Parathyroid adenoma (tissue), 2 donors: ENCODE measurements at regions not wholly inside any gene's neighbourhood (a gene's known extent, or its start where the extent isn't known, plus 50 kb on each side); places are given as distances from the start of the nearest gene placed in this dataset.

Experiments
- H2AFZ ChIP-seq: fragments of 300-600 bp; sonication (generic); one replicate; pipeline ENCODE4 v1.7.0; 2017; ENCODE audit warnings: antibody characterized with exemption, mild to moderate bottlenecking
- H3K27ac ChIP-seq: fragments of 300-600 bp; sonication (generic); one replicate; pipeline ENCODE4 v1.7.0; 2017
- H3K27me3 ChIP-seq: fragments of 300-600 bp; sonication (generic); one replicate; pipeline ENCODE4 v1.7.0; 2017; ENCODE audit warnings: low read length; ENCODE audit not compliant: control insufficient read depth, insufficient read depth
- H3K36me3 ChIP-seq: fragments of 300-600 bp; sonication (generic); one replicate; pipeline ENCODE4 v1.7.0; 2017; ENCODE audit warnings: low read length; ENCODE audit not compliant: control insufficient read depth, insufficient read depth
- H3K4me1 ChIP-seq: fragments of 300-600 bp; sonication (generic); one replicate; pipeline ENCODE4 v1.7.0; 2017; ENCODE audit warnings: control low read depth
- H3K4me2 ChIP-seq: fragments of 300-600 bp; sonication (generic); one replicate; pipeline ENCODE4 v1.7.0; 2017; ENCODE audit warnings: low read length
- H3K4me3 ChIP-seq: fragments of 300-600 bp; sonication (generic); one replicate; pipeline ENCODE4 v1.7.0; 2017; ENCODE audit warnings: low read depth, low read length
- H3K79me2 ChIP-seq: fragments of 300-600 bp; sonication (generic); one replicate; pipeline ENCODE4 v1.7.0; 2017; ENCODE audit warnings: control low read depth
- H3K9ac ChIP-seq: fragments of 300-600 bp; sonication (generic); one replicate; pipeline ENCODE4 v1.7.0; 2017; ENCODE audit warnings: mild to moderate bottlenecking
- H3K9me3 ChIP-seq: fragments of 300-600 bp; sonication (generic); one replicate; pipeline ENCODE4 v1.7.0; 2017; ENCODE audit warnings: low read length; ENCODE audit not compliant: control insufficient read depth
- TF ChIP-seq, protein P1 (sequence below): fragments of 300-600 bp; sonication (generic); IDR thresholded peaks from one replicate; pipeline ENCODE4 v1.7.0; 2017; ENCODE audit warnings: antibody characterized with exemption, mild to moderate bottlenecking
- donor health status: primary hyperparathyroidism.

DNA sequence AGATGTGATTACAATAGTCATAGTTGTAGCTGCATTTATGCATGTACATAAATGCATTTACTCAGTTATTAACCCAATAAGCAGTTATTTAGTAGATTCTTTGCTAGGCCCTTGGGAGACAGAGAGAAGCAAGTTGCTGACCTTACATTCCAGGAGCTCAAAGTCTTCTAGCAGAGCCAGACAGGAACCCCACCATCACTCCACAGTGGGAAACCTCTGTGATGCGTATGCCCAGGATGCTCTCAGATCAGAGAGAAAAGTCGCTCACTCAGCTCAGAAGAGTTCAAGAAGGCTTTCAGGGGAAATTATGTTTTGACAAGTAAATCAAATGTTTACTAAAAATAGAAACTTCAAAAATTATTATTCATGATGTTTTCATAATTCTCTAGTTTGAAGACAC lies 146.3 kb upstream of the EXOC2 start:
- Histone ChIP-seq H3K9me3 (no peaks in the 10 kb centered on the region), H3K9ac (no peak overlapping the region), H3K27ac (no peak overlapping the region), H3K4me2 (no peak overlapping the region), H3K4me1 (no peaks in the 10 kb centered on the region), H3K27me3 (no peaks in the 10 kb centered on the region), H2AFZ (no peak overlapping the region), H3K79me2 (no peaks in the 10 kb centered on the region), H3K4me3 (no peak overlapping the region), H3K36me3 (no peaks in the 10 kb centered on the region)
- TF ChIP-seq, protein P1, sequence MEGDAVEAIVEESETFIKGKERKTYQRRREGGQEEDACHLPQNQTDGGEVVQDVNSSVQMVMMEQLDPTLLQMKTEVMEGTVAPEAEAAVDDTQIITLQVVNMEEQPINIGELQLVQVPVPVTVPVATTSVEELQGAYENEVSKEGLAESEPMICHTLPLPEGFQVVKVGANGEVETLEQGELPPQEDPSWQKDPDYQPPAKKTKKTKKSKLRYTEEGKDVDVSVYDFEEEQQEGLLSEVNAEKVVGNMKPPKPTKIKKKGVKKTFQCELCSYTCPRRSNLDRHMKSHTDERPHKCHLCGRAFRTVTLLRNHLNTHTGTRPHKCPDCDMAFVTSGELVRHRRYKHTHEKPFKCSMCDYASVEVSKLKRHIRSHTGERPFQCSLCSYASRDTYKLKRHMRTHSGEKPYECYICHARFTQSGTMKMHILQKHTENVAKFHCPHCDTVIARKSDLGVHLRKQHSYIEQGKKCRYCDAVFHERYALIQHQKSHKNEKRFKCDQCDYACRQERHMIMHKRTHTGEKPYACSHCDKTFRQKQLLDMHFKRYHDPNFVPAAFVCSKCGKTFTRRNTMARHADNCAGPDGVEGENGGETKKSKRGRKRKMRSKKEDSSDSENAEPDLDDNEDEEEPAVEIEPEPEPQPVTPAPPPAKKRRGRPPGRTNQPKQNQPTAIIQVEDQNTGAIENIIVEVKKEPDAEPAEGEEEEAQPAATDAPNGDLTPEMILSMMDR = no peak

DNA sequence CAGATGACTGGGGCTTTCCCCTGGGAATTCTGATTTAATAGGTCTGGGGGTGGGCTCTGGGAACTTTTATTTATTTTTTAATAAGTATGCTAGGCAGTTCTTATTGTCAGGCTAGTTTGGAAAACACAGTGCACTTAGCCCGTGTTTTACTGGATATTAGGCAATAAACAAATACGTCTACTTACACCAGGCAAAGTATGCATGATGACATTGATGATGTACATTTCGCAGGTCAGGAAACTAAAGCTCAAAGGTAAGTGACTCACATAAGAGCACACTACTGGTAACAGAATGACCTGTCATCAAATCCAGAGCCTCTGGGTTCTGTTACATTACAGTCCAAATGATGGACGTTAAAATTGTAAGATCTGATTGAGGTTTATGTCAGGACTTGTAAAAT lies 144.4 kb upstream of the EXOC2 start:
- Histone ChIP-seq H3K9ac (no peak overlapping the region), H3K79me2 (no peaks in the 10 kb centered on the region), H3K4me1 (no peaks in the 10 kb centered on the region), H3K9me3 (no peaks in the 10 kb centered on the region), H3K4me3 (no peak overlapping the region), H3K36me3 (no peaks in the 10 kb centered on the region), H2AFZ (no peak overlapping the region), H3K27ac (no peak overlapping the region), H3K27me3 (no peaks in the 10 kb centered on the region), H3K4me2 (no peak overlapping the region)
- TF ChIP-seq, protein P1 = no peak

DNA sequence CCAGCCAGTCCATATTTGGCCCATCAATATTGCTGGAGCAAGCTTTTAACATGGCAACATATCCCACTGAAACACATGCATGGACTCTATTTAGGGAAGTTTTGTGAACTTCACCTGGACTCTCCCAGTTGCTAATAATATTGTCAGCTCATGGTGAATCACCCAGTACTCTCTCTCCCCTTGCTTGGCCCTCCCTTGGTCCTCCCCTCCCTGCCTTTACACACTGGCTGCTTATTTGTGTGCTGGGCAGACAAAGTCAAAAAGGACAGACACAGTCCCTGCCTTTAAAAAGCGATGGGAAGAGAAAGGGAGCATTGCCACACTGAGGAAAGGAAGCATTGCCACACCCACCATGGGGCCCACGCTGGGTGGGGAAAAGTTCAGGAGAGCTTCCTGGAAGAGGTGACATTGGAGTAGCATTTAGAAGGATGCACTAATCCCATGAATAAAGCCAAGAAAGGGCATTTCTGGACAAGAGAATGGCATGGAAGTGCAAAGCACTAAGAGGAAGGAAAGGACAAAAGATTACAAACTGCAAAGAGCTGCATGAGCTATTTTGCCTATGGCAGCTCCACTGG lies 143.4 kb upstream of the EXOC2 start:
- Histone ChIP-seq H2AFZ (no peak overlapping the region), H3K27ac (no peak overlapping the region), H3K36me3 (no peaks in the 10 kb centered on the region), H3K4me2 (no peak overlapping the region), H3K27me3 (no peaks in the 10 kb centered on the region), H3K4me1 (no peaks in the 10 kb centered on the region), H3K9me3 (no peaks in the 10 kb centered on the region), H3K79me2 (no peaks in the 10 kb centered on the region), H3K4me3 (no peak overlapping the region), H3K9ac (no peak overlapping the region)
- TF ChIP-seq, protein P1 = no peak

DNA sequence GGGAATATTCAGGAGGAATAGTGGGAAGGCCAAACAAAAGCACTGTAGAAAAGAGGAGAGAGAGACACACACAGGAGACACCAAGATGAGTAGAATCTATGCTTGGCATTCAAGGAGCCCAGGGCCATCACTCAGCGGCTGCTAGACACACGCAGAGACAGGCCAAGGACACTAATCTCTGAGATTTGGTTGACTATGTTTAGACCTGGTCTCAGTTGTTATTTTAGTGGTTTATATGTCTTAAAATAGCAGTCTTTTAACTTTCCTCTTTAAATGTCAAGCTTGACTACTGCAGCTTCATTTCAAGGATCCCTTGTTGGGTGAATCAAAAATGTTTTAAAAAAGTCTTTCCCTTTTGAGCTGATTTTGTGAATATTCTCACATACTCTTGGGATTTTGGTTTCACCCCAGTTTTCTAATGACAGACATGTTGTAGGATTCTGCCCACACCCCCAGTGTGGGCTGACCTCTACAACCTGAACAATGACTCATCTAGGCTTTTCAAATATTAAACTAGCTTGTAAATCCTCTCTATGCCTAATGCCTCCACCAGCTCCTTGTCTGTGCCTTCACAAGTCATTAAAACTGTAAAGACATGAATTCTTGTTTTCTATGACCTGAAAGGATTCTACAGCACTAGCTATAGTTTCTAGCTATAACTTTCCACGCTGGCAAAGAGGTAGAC lies 142.7 kb upstream of the EXOC2 start:
- H3K4me1 ChIP-seq = no peaks in the 10 kb centered on the region
- H3K79me2 ChIP-seq = no peaks in the 10 kb centered on the region
- H3K27me3 ChIP-seq = no peaks in the 10 kb centered on the region
- H3K9me3 ChIP-seq = no peaks in the 10 kb centered on the region
- H3K4me3 ChIP-seq = no peak overlapping the region
- TF ChIP-seq, protein P1 = no peak
- no peak overlapping the region for H3K9ac ChIP-seq
- no peaks in the 10 kb centered on the region for H3K36me3 ChIP-seq
- H3K27ac ChIP-seq = no peak overlapping the region
- no peak overlapping the region for H2AFZ ChIP-seq
- H3K4me2 ChIP-seq = no peak overlapping the region

DNA sequence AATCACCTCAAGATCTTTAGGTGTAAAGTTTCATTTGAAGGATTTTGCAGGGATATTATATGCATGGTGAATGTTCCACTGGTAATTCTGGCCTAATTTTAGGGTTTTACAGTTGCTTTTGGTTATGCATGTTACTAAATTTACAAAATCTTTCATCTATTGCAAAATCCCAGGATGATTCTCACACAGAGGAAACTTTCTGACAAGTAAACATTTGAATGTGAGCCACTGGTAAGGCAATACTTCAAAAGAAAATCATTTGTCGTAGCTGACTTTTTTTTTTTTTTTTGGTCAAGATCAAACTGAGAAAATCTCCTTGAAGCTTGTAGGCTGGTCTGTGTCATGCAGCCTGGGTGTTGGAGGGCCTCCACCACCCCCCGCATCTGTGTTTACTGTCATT lies 141.9 kb upstream of the EXOC2 start:
- H3K27ac ChIP-seq = no peak overlapping the region
- no peaks in the 10 kb centered on the region for H3K36me3 ChIP-seq
- TF ChIP-seq, protein P1 = no peak
- no peaks in the 10 kb centered on the region for H3K79me2 ChIP-seq
- no peaks in the 10 kb centered on the region for H3K4me1 ChIP-seq
- H2AFZ ChIP-seq = no peak overlapping the region
- H3K9me3 ChIP-seq = no peaks in the 10 kb centered on the region
- no peaks in the 10 kb centered on the region for H3K27me3 ChIP-seq
- H3K4me2 ChIP-seq = no peak overlapping the region
- H3K9ac ChIP-seq = no peak overlapping the region
- no peak overlapping the region for H3K4me3 ChIP-seq
